GM19452 (cell line): ENCODE measurements at regions not wholly inside any gene's neighbourhood (a gene's known extent, or its start where the extent isn't known, plus 50 kb on each side); places are given as distances from the start of the nearest gene placed in this dataset.
"Not testable (repeated sequence)": the region's sequence is repeated elsewhere in the genome, so short reads cannot be mapped to it uniquely, and the experiment has no call there.

Experiments used
- ATAC-seq: cut with Tn5 transposase; IDR thresholded peaks from one replicate; pipeline ENCODE4 v1.9.1; 2021; ENCODE audit not compliant: unreplicated experiment

GRCh38 chr17:33684735-33685134, 391.6 kb upstream of the ASIC2 start:
- no peak for ATAC-seq

- ATAC-seq: no peak
Observed at GRCh38 chr17:33686171-33686570, 393.1 kb upstream of the ASIC2 start.

- ATAC-seq: no peak
Observed at GRCh38 chr17:33687831-33688230, 394.7 kb upstream of the ASIC2 start.

GRCh38 chr17:33688771-33689170, 395.7 kb upstream of the ASIC2 start:
- no peak for ATAC-seq

- no peak for ATAC-seq
Observed at GRCh38 chr17:33689725-33690124, 396.6 kb upstream of the ASIC2 start.

- ATAC-seq: no peak
Observed at GRCh38 chr17:33695431-33695830, 402.3 kb upstream of the ASIC2 start.

GRCh38 chr17:33696102-33696501, 403.0 kb upstream of the ASIC2 start:
- no peak for ATAC-seq

- no peak for ATAC-seq
Observed at GRCh38 chr17:33697557-33697956, 404.5 kb upstream of the ASIC2 start.

GRCh38 chr17:33701910-33702309, 408.8 kb upstream of the ASIC2 start:
- ATAC-seq: no peak

- no peak for ATAC-seq
Observed at GRCh38 chr17:33704856-33705255, 411.8 kb upstream of the ASIC2 start.

- ATAC-seq: no peak
Observed at GRCh38 chr17:33709881-33710280, 416.8 kb upstream of the ASIC2 start.

GRCh38 chr17:33712120-33712519, 419.0 kb upstream of the ASIC2 start:
- ATAC-seq: no peak

GRCh38 chr17:33716957-33717356, 423.9 kb upstream of the ASIC2 start:
- no peak for ATAC-seq

GRCh38 chr17:33723736-33724135, 430.6 kb upstream of the ASIC2 start:
- ATAC-seq: not testable (repeated sequence)

GRCh38 chr17:33725675-33726271, 432.7 kb upstream of the ASIC2 start:
- ATAC-seq: no peak

GRCh38 chr17:33730131-33730530, 437.0 kb upstream of the ASIC2 start:
- ATAC-seq: no peak

GRCh38 chr17:33732116-33732515, 439.0 kb upstream of the ASIC2 start:
- no peak for ATAC-seq

GRCh38 chr17:33739714-33740113, 446.6 kb upstream of the ASIC2 start:
- ATAC-seq: no peak

GRCh38 chr17:33745047-33745760, 452.1 kb upstream of the ASIC2 start:
- ATAC-seq: no peak

- no peak for ATAC-seq
Observed at GRCh38 chr17:33749171-33749570, 456.1 kb upstream of the ASIC2 start.

GRCh38 chr17:33750943-33751701, 458.0 kb upstream of the ASIC2 start:
- no peak for ATAC-seq

- no peak for ATAC-seq
Observed at GRCh38 chr17:33751702-33752065, 458.6 kb upstream of the ASIC2 start.
